OCI-LY7 (cell line): ENCODE measurements at regions not wholly inside any gene's neighbourhood (a gene's known extent, or its start where the extent isn't known, plus 50 kb on each side); places are given as distances from the start of the nearest gene placed in this dataset.
"Not testable (repeated sequence)": the region's sequence is repeated elsewhere in the genome, so short reads cannot be mapped to it uniquely, and the experiment has no call there.

Source experiments
- BruUV-seq: library from RNA; stranded (reverse); fragments of 400-500 nt; replicated peaks from 2 replicates; lab custom pipeline; 2021; lab: Mats Ljungman, UMichigan
- CTCF ChIA-PET: fragments of 300-600 bp; sonication (Branson Sonifier 250); formaldehyde crosslinking; loops from one replicate; lab custom pipeline; 2022; ENCODE audit warnings: antibody characterized with exemption; ENCODE audit not compliant: unreplicated experiment; lab: Charles Lee
- POLR2A ChIA-PET: fragments of 300-600 bp; sonication (Branson Sonifier 250); formaldehyde crosslinking; loops from one replicate; lab custom pipeline; 2022; ENCODE audit warnings: antibody characterized with exemption; lab: Charles Lee
- DNase-seq: peaks from one replicate; pipeline ENCODE4 v3.0.0-alpha.2; 2015; ENCODE audit warnings: low spot score
- H2AFZ ChIP-seq: fragments of 200-600 bp; sonication (generic), shearing (Covaris generic); 2 replicates; pipeline ENCODE4 v1.6.1; 2014; ENCODE audit warnings: mild to moderate bottlenecking, antibody characterized with exemption, low read length, moderate library complexity
- H3K27ac ChIP-seq: fragments of 200-600 bp; sonication (generic); 2 replicates; pipeline ENCODE4 v1.5.1; 2014; ENCODE audit warnings: mixed run types, low read depth, mild to moderate bottlenecking, moderate library complexity, low read length, inconsistent platforms; ENCODE audit not compliant: poor library complexity, severe bottlenecking
- H3K36me3 ChIP-seq: fragments of 200-600 bp; sonication (generic); 2 replicates; pipeline ENCODE4 v1.6.1; 2014; ENCODE audit warnings: mild to moderate bottlenecking, antibody characterized with exemption, low read length, moderate library complexity, mixed read lengths; ENCODE audit not compliant: insufficient read depth
- H3K4me1 ChIP-seq: fragments of 200-600 bp; sonication (generic); 2 replicates; pipeline ENCODE4 v1.5.1; 2014; ENCODE audit warnings: mild to moderate bottlenecking, low read length; ENCODE audit not compliant: insufficient read depth, poor library complexity, severe bottlenecking
- H3K4me2 ChIP-seq: fragments of 200-600 bp; sonication (generic); 2 replicates; pipeline ENCODE4 v1.6.1; 2014; ENCODE audit warnings: mild to moderate bottlenecking, low read length
- H3K4me3 ChIP-seq: fragments of 200-600 bp; sonication (generic); 2 replicates; pipeline ENCODE4 v1.5.1; 2014; ENCODE audit warnings: mild to moderate bottlenecking, low read depth, low read length; ENCODE audit not compliant: poor library complexity, severe bottlenecking
- H3K79me2 ChIP-seq: fragments of 200-600 bp; sonication (generic); 2 replicates; pipeline ENCODE4 v1.6.1; 2016; ENCODE audit warnings: low read depth, mild to moderate bottlenecking, low read length, moderate library complexity, mixed read lengths; ENCODE audit not compliant: insufficient read depth
- H3K9me2 ChIP-seq: fragments of 200-600 bp; sonication (generic); 2 replicates; pipeline ENCODE4 v1.6.1; 2016; ENCODE audit warnings: mild to moderate bottlenecking, low read length, mixed read lengths; ENCODE audit not compliant: insufficient read depth
- H3K9me3 ChIP-seq: fragments of 200-600 bp; sonication (generic); 2 replicates; pipeline ENCODE4 v1.6.1; 2014; ENCODE audit warnings: mild to moderate bottlenecking, mixed run types, low read length, mixed read lengths
- H4K20me1 ChIP-seq: fragments of 200-600 bp; sonication (generic); 2 replicates; pipeline ENCODE4 v1.6.1; 2014; ENCODE audit warnings: mild to moderate bottlenecking, antibody characterized with exemption, low read length, moderate library complexity, mixed read lengths; ENCODE audit not compliant: insufficient read depth
- CTCF ChIP-seq: fragments of 200-600 bp; sonication (generic); conservative IDR thresholded peaks from 2 replicates; pipeline ENCODE4 v1.5.1; 2014; ENCODE audit warnings: mild to moderate bottlenecking, antibody characterized with exemption, low read length, moderate library complexity, mixed read lengths
- EZH2phosphoT487 ChIP-seq: fragments of 200-600 bp; sonication (generic); IDR thresholded peaks from 2 replicates; pipeline ENCODE4 v1.6.1; 2018; ENCODE audit warnings: low read depth, borderline replicate concordance, mild to moderate bottlenecking, mixed run types, antibody characterized with exemption, low read length, moderate library complexity, mixed read lengths
- intact Hi-C: fragments of 100-400 bp; cut with micrococcal nuclease; formaldehyde crosslinking; loops from one replicate; pipeline ENCODE4 v1.10.0; 2022; ENCODE audit not compliant: unreplicated experiment

- no peak overlapping the region for H3K4me2 ChIP-seq
- H3K9me2 ChIP-seq: no peaks in the 10 kb centered on the region
- TF ChIP-seq EZH2phosphoT487 (no peak), CTCF (no peak)
- no peaks in the 10 kb centered on the region for H3K36me3 ChIP-seq
- no peaks in the 10 kb centered on the region for H3K4me1 ChIP-seq
- H3K79me2 ChIP-seq: no peaks in the 10 kb centered on the region
- H4K20me1 ChIP-seq: no peaks in the 10 kb centered on the region
- POLR2A ChIA-PET: no interaction called here
- DNase-seq: no peak
- no peak overlapping the region for H3K4me3 ChIP-seq
- no peaks in the 10 kb centered on the region for H3K9me3 ChIP-seq
- H2AFZ ChIP-seq: no peak overlapping the region
- CTCF ChIA-PET: interaction anchor here (0.6 kb wide), 1 partner anchor 576 kb away, joined by 3 read pairs; no protein-coding TSS in a partner anchor
- no peak overlapping the region for H3K27ac ChIP-seq
- no TSS peak for BruUV-seq
- intact Hi-C loops: no loop called here
Measured at GRCh38 chr18:70535041-70535440, 246.2 kb downstream of the SOCS6 start.

GRCh38 chr18:70525322-70525721 is 236.5 kb downstream of the SOCS6 start:
- H3K79me2 ChIP-seq, H2AFZ ChIP-seq, H3K9me3 ChIP-seq, BruUV-seq, POLR2A ChIA-PET, H3K9me2 ChIP-seq, H3K4me3 ChIP-seq, H3K36me3 ChIP-seq, H3K4me1 ChIP-seq, H3K4me2 ChIP-seq, intact Hi-C loops, H3K27ac ChIP-seq, H4K20me1 ChIP-seq, DNase-seq, CTCF ChIA-PET: not testable (repeated sequence)

GRCh38 chr18:70523792-70524182 is 234.9 kb downstream of the SOCS6 start:
- no peak for DNase-seq
- TF ChIP-seq CTCF: no peak
- no peak for TF ChIP-seq EZH2phosphoT487
- H3K4me2 ChIP-seq: no peak overlapping the region
- H3K79me2 ChIP-seq: no peaks in the 10 kb centered on the region
- H3K9me2 ChIP-seq: no peaks in the 10 kb centered on the region
- H3K4me1 ChIP-seq: no peaks in the 10 kb centered on the region
- ChIA-PET POLR2A (no interaction called here), CTCF (no interaction called here)
- BruUV-seq: no TSS peak
- H3K36me3 ChIP-seq: no peaks in the 10 kb centered on the region
- H3K9me3 ChIP-seq: no peaks in the 10 kb centered on the region
- intact Hi-C loops: no loop called here
- H3K27ac ChIP-seq: no peak overlapping the region
- no peak overlapping the region for H2AFZ ChIP-seq
- H3K4me3 ChIP-seq: no peak overlapping the region
- no peaks in the 10 kb centered on the region for H4K20me1 ChIP-seq
